GM13977 (cell line): ENCODE measurements at regions not wholly inside any gene's neighbourhood (a gene's known extent, or its start where the extent isn't known, plus 50 kb on each side); places are given as distances from the start of the nearest gene placed in this dataset.

Experiments
- DNase-seq: peaks from one replicate; pipeline ENCODE4 v3.0.0; 2012; ENCODE audit warnings: low spot score
- in situ Hi-C: fragments of 300-500 bp; cut with MboI; formaldehyde crosslinking; loops from one replicate; pipeline ENCODE4 v1.12.0; 2022; ENCODE audit warnings: low sequenced_read_pairs, low pct_unique_long_range_greater_than_20kb, mixed read lengths, inconsistent platforms; ENCODE audit not compliant: unreplicated experiment
- TF ChIP-seq, protein P1 (sequence below): IDR thresholded peaks from 2 replicates; pipeline ENCODE4 v1.5.1; 2012; ENCODE audit warnings: mild to moderate bottlenecking, control low read depth; ENCODE audit not compliant: insufficient read depth; ENCODE audit errors: extremely low read depth, missing control alignments

DNA sequence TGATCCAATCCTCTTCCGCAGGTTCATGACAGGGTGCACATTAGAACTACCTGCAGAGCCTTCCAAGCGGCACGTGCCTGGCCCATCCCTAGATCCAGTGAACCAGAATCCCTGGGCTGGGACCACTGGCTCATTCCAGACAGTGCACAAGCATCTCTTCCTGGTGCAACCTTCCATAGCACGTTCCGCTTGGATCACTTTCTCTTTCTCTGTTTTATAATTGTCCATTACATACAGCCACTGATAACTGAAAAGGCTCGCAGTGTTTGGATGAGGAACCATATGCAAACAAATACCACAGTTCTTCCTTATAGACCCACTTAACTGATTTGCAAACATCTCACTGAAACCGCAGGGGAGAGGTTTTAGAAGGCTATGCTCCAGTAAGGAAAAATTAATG, 59.6 kb upstream of the DDR1 start:
- no peak for DNase-seq
- TF ChIP-seq, protein P1, sequence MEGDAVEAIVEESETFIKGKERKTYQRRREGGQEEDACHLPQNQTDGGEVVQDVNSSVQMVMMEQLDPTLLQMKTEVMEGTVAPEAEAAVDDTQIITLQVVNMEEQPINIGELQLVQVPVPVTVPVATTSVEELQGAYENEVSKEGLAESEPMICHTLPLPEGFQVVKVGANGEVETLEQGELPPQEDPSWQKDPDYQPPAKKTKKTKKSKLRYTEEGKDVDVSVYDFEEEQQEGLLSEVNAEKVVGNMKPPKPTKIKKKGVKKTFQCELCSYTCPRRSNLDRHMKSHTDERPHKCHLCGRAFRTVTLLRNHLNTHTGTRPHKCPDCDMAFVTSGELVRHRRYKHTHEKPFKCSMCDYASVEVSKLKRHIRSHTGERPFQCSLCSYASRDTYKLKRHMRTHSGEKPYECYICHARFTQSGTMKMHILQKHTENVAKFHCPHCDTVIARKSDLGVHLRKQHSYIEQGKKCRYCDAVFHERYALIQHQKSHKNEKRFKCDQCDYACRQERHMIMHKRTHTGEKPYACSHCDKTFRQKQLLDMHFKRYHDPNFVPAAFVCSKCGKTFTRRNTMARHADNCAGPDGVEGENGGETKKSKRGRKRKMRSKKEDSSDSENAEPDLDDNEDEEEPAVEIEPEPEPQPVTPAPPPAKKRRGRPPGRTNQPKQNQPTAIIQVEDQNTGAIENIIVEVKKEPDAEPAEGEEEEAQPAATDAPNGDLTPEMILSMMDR: no peak
- in situ Hi-C loops: loop anchor here (10.0 kb wide), 2 partner anchors 50 to 250 kb away; no protein-coding TSS in a partner anchor

DNA sequence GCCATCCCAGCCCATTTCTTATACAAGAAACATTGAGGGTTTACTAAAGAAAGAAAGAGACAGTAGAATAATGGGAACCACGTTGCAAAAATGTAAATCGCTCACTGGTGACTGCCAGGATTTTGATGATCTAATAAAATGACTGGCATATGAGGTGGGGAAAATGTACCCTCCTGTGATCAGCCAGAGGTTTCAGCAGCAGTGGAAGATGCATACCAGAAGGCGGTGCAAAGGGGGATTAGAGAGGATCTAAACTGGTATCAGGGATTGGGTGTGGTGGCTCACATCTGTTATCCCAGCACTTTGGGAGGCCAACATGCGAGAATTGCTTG, 60.8 kb upstream of the DDR1 start:
- in situ Hi-C loops: loop anchor here (10.0 kb wide), 2 partner anchors 51 to 251 kb away; no protein-coding TSS in a partner anchor
- TF ChIP-seq, protein P1: no peak
- no peak for DNase-seq

DNA sequence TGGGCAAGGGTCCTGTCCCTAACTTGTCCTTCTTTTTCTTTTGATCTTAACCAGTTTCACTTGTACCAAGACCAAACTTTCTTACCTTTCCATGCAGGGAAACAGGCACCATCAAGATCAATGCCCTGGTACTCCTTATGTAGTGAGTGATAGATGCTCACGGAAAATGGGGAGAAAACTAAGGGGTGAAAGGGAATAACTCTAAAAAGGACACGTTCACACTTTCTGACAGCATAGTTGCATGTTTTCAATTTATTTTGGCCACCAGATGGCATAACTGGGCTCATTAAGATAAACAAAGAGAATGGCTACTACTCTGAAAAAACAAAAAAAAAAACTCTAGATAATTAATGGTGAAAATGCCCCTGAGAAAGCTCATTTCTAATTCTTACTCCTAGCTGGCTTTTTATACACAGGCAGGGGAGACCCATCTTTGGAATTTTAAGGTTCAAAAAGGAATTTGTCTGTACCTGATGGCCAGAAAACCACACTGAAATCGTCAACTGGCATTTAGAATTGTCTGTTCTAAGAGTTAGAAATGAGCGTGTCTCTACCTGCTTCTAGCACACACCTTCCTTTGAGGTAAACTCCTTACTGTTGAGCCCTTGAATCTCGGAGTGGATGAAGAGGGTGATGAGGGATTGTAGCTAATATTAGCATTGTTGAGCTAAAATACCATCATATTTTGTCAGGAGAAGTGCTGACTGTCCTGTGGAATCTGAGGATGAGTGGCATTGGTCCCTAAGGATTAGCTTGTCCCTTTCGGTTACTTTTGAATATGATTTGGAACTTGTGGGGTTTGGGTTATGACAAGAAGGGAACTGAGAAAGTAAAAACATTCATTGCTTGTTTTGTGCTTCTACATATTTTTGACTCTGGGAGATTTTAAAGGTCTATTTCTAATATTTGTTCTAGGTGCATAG, 62.2 kb upstream of the DDR1 start:
- peak; percentile 55 for DNase-seq
- TF ChIP-seq, protein P1: peak; percentile 57
- in situ Hi-C loops: loop anchor here (10.0 kb wide), 2 partner anchors 53 to 253 kb away; no protein-coding TSS in a partner anchor

DNA sequence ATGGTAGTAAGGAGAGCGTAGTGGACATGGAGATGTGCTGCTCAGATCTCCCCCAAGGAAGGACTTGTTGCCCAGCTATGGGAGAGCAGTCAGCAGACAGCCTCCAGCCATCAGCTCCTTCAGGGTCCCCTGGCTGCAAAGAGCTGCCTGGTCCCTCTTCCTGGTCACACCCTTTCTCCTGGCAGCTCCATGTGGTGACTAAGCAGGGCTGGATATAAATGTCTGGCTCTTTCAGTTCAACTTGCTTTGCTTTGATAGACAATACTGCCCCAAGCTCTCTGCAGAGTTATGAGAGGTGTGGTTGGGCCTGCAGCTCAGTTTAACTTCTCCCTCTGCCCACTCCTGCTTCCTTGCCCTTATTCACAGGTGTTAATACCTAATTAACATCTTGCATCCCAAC, 64.1 kb upstream of the DDR1 start:
- TF ChIP-seq, protein P1: no peak
- in situ Hi-C loops: loop anchor here (10.0 kb wide), 2 partner anchors 55 to 255 kb away; no protein-coding TSS in a partner anchor
- DNase-seq: no peak

DNA sequence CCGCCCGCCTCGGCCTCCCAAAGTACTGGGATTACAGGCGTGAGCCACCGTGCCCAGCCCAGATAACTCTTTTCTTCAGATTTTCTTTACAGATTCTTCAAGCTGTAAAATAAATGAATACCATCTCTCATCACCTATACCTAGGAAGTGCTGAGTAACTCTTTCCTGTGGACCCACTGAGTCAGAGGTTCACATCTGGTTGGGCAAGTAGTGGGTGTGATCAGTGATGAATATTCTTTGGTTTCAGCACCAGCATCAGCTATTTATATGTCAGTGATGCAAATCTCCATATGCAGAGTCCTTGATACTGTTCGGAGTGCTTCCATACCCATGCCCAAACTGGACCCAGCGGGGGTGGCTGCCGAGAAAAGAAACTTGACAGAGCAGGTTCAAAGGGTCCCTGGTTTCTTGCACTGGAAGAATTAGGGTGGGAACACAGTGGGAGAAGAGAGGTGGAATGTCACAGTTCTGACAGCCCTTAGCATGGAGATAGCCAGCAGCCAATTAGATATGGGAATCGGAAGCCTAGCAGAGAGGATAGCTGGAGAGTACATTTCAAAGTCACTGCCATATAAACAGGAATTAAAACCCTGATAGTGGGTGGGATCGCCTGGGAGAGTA, 64.9 kb upstream of the DDR1 start:
- TF ChIP-seq, protein P1: no peak
- in situ Hi-C loops: loop anchor here (10.0 kb wide), 1 partner anchor 75 kb away; the partner anchor contains the start of genes FLOT1 and IER3
- DNase-seq: no peak

DNA sequence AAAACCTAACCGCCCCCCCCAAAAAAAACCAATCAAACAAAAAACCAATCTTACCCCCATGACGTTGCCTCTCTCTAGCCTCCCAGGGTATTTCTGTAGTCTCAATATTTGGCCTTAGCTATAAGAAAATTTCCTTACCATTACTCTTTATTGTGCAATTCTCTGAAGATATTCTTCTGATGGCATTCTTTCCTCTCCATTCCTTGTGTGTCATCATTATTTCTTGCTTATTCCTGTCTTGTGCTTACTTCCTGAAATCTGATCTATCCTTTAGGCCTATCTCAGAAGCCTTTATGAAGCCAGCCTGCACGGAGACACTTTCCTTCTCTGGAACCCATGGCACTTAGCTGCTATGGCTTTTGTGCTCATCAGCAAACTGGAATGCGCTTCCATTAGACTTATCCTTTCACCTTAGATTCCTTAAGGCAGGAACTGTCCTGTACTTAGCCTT, 65.9 kb upstream of the DDR1 start:
- in situ Hi-C loops: loop anchor here (10.0 kb wide), 1 partner anchor 74 kb away; the partner anchor contains the start of genes FLOT1 and IER3
- no peak for DNase-seq
- TF ChIP-seq, protein P1: no peak
